CD14-positive monocyte (primary cell): ENCODE measurements at regions not wholly inside any gene's neighbourhood (a gene's known extent, or its start where the extent isn't known, plus 50 kb on each side); places are given as distances from the start of the nearest gene placed in this dataset.

ENCODE experiments used
- DNase-seq, 3 donors: peaks; one replicate each; pipeline ENCODE4 v3.0.0-alpha.2; 2011 to 2022
- H2AFZ ChIP-seq: 2 replicates; pipeline ENCODE4 v1.6.0; 2012; ENCODE audit warnings: mild to moderate bottlenecking, low read depth, low read length, inconsistent platforms; ENCODE audit not compliant: insufficient read depth, poor library complexity, severe bottlenecking
- H3K27ac ChIP-seq, 2 donors: 1 replicate in 1 of 2; 2 replicates in 1 of 2; pipeline ENCODE4 v1.5.1; 2012 to 2013; ENCODE audit warnings: low read length in 2 of 2, control low read depth in 1 of 2, inconsistent platforms in 1 of 2, low read depth in 1 of 2, mild to moderate bottlenecking in 1 of 2
- H3K27me3 ChIP-seq, 2 donors: one replicate each; pipeline versions ENCODE4 v1.6.0 to v1.6.1; 2011 to 2013; ENCODE audit warnings: low read length in 2 of 2; ENCODE audit not compliant: control insufficient read depth in 2 of 2, insufficient read depth in 2 of 2
- H3K36me3 ChIP-seq, 2 donors: replicated peaks in 1 of 2; 1 replicate in 1 of 2; 2 replicates in 1 of 2; pipeline versions ENCODE4 v1.5.1 to v1.6.1; 2012 to 2013; ENCODE audit warnings: low read length in 2 of 2, control low read depth in 1 of 2, inconsistent platforms in 1 of 2, mild to moderate bottlenecking in 1 of 2; ENCODE audit not compliant: insufficient read depth in 2 of 2, control insufficient read depth in 1 of 2
- H3K4me1 ChIP-seq, 2 donors: 1 replicate in 1 of 2; 2 replicates in 1 of 2; pipeline versions ENCODE4 v1.5.1 to v1.6.1; 2012 to 2013; ENCODE audit warnings: low read length in 2 of 2, control low read depth in 1 of 2, inconsistent platforms in 1 of 2, mild to moderate bottlenecking in 1 of 2, moderate library complexity in 1 of 2; ENCODE audit not compliant: insufficient read depth in 2 of 2, control insufficient read depth in 1 of 2
- H3K4me2 ChIP-seq: replicated peaks from 2 replicates; pipeline ENCODE3; 2012; ENCODE audit warnings: low read length, moderate library complexity, mild to moderate bottlenecking; ENCODE audit not compliant: poor library complexity, severe bottlenecking; ENCODE audit errors: extremely low read depth
- H3K4me3 ChIP-seq, 3 experiments: fragments of 200-600 bp in 1 of 3; sonication (generic) in 1 of 3; replicated peaks in 1 of 3; 1 replicate in 2 of 3; 2 replicates in 1 of 3; pipeline ENCODE4 v1.5.1; 2011 to 2013; ENCODE audit warnings: low read length in 3 of 3, mild to moderate bottlenecking in 3 of 3, control low read depth in 2 of 3, low read depth in 2 of 3, inconsistent platforms in 1 of 3, moderate library complexity in 1 of 3
- H3K79me2 ChIP-seq: 2 replicates; pipeline ENCODE4 v1.6.0; 2012; ENCODE audit warnings: mild to moderate bottlenecking, control low read depth, inconsistent platforms, low read length, moderate library complexity; ENCODE audit not compliant: insufficient read depth
- H3K9ac ChIP-seq: 2 replicates; pipeline ENCODE4 v1.6.0; 2017; ENCODE audit warnings: low read length, mild to moderate bottlenecking; ENCODE audit not compliant: insufficient read depth, poor library complexity, severe bottlenecking
- H3K9me3 ChIP-seq, 2 donors: replicated peaks in 1 of 2; 1 replicate in 1 of 2; 2 replicates in 1 of 2; pipeline versions ENCODE4 v1.5.1 to v1.6.1; 2012 to 2013; ENCODE audit warnings: low read length in 2 of 2, control low read depth in 1 of 2; ENCODE audit not compliant: control insufficient read depth in 1 of 2, insufficient read depth in 1 of 2
- H4K20me1 ChIP-seq: 2 replicates; pipeline ENCODE4 v1.6.0; 2012; ENCODE audit warnings: mild to moderate bottlenecking, low read length, control low read depth, moderate library complexity; ENCODE audit not compliant: insufficient read depth
- H3K27ac Mint-ChIP-seq, 7 donors: one replicate each; pipeline ENCODE4 v1.8.0; 2020; ENCODE audit warnings: mild to moderate bottlenecking in 7 of 7, mixed read lengths in 7 of 7, moderate library complexity in 6 of 7, inconsistent platforms in 2 of 7
- H3K27me3 Mint-ChIP-seq, 3 donors: one replicate each; pipeline ENCODE4 v1.8.0; 2021 to 2022; ENCODE audit warnings: low read depth in 3 of 3, mild to moderate bottlenecking in 3 of 3, mixed read lengths in 3 of 3, moderate library complexity in 3 of 3, inconsistent platforms in 1 of 3
- H3K36me3 Mint-ChIP-seq, 2 donors: one replicate each; pipeline ENCODE4 v1.8.0; 2020; ENCODE audit warnings: mixed read lengths in 2 of 2, inconsistent platforms in 1 of 2, mild to moderate bottlenecking in 1 of 2
- H3K4me1 Mint-ChIP-seq: one replicate; pipeline ENCODE4 v1.8.0; 2020; ENCODE audit warnings: mild to moderate bottlenecking, mixed read lengths
- H3K4me3 Mint-ChIP-seq, 2 donors: one replicate each; pipeline ENCODE4 v1.8.0; 2020; ENCODE audit warnings: mild to moderate bottlenecking in 2 of 2, mixed read lengths in 2 of 2, moderate library complexity in 1 of 2
- H3K9me3 Mint-ChIP-seq, 7 donors: one replicate each; pipeline ENCODE4 v1.8.0; 2020 to 2022; ENCODE audit warnings: mixed read lengths in 7 of 7, mild to moderate bottlenecking in 6 of 7, moderate library complexity in 6 of 7, inconsistent platforms in 2 of 7
- WGBS: methylation state at CpG from one replicate; pipeline ENCODE4 v1.1.5; 2013; ENCODE audit warnings: missing lambda C conversion rate; ENCODE audit not compliant: insufficient coverage; 5-methylcytosine and 5-hydroxymethylcytosine counted together
- intact Hi-C, 2 donors: fragments of 100-400 bp; cut with micrococcal nuclease; formaldehyde crosslinking; loops; one replicate each; pipeline versions ENCODE4 v1.15.0 to v1.15.1; 2023
- TF ChIP-seq, protein P1 (sequence below): fragments of 200-600 bp; IDR thresholded peaks from one replicate; pipeline ENCODE4 v1.8.0; 2022; ENCODE audit warnings: antibody characterized with exemption, mild to moderate bottlenecking

DNA sequence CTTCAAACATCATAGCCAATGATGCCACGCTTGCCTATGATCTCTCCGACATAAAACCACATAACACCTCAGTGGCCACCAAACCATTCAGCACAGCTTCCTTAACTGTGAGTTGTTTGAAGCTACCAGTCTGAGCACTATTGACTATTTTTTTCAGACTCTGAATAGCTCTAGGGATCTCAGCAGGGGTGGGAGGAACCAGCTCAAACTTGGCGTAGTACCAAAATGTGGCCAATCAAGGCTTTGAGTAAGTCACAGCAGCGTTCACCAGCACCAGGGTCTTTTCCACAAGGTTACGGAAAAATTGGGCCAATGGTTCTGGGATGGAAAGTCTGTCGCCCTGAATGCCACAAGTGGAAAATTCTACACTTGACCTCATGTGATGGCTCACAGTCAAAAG lies 70.6 kb downstream of the SMPDL3A start:
- Histone ChIP-seq H2AFZ (no peak overlapping the region), H3K79me2 (no peaks in the 10 kb centered on the region), H3K36me3 (no peaks in the 10 kb centered on the region), H3K9ac (no peak overlapping the region), H3K9me3 (no peaks in the 10 kb centered on the region), H4K20me1 (no peaks in the 10 kb centered on the region), H3K4me3 (no peak overlapping the region), H3K27ac (no peak overlapping the region), H3K27me3 (peaks cover 0 to 2% of the 10 kb centered on the region in 2 donors), H3K4me1 (no peaks in the 10 kb centered on the region), H3K4me2 (no peak overlapping the region)
- Mint-ChIP-seq H3K27me3 (peaks cover 9 to 15% (median 9%) of the 10 kb centered on the region in 3 donors), H3K36me3 (no peaks in the 10 kb centered on the region), H3K4me1 (no peaks in the 10 kb centered on the region), H3K27ac (no peak overlapping the region), H3K9me3 (no peaks in the 10 kb centered on the region), H3K4me3 (no peak overlapping the region)
- TF ChIP-seq, protein P1, sequence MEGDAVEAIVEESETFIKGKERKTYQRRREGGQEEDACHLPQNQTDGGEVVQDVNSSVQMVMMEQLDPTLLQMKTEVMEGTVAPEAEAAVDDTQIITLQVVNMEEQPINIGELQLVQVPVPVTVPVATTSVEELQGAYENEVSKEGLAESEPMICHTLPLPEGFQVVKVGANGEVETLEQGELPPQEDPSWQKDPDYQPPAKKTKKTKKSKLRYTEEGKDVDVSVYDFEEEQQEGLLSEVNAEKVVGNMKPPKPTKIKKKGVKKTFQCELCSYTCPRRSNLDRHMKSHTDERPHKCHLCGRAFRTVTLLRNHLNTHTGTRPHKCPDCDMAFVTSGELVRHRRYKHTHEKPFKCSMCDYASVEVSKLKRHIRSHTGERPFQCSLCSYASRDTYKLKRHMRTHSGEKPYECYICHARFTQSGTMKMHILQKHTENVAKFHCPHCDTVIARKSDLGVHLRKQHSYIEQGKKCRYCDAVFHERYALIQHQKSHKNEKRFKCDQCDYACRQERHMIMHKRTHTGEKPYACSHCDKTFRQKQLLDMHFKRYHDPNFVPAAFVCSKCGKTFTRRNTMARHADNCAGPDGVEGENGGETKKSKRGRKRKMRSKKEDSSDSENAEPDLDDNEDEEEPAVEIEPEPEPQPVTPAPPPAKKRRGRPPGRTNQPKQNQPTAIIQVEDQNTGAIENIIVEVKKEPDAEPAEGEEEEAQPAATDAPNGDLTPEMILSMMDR = no peak
- intact Hi-C loops = no loop called here
- DNase-seq = no peak
- WGBS = 87% methylated on average over 3 of the region's 6 CpGs

DNA sequence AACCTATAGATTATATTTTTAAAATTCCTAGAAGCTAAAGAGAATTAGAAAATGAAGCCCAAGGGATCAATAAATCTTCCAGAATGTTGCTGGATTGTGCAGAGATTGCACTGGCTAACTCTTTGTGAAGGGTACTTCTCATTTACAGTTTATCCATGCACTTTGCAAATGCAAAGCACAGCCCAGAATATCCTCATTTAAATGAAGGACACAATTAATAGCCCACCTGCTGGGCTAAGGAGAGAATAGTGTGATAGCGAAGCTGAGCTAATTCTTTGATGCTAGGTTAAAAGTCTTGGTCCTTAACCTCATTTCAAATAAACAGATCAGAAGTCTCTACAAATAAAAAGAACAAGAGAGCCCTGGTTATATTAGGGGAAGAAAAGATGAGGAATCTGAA lies 72.5 kb downstream of the SMPDL3A start:
- Histone ChIP-seq H3K9ac (no peak overlapping the region), H3K27ac (no peak overlapping the region), H3K36me3 (no peaks in the 10 kb centered on the region), H3K4me3 (no peak overlapping the region), H3K9me3 (no peaks in the 10 kb centered on the region), H3K4me2 (no peak overlapping the region), H2AFZ (no peak overlapping the region), H3K4me1 (no peaks in the 10 kb centered on the region), H4K20me1 (no peaks in the 10 kb centered on the region), H3K79me2 (no peaks in the 10 kb centered on the region), H3K27me3 (peaks cover 0 to 2% of the 10 kb centered on the region in 2 donors)
- no peak for DNase-seq
- Mint-ChIP-seq H3K27ac (no peak overlapping the region), H3K4me3 (no peak overlapping the region), H3K4me1 (no peaks in the 10 kb centered on the region), H3K36me3 (no peaks in the 10 kb centered on the region), H3K27me3 (peaks cover 7 to 15% (median 9%) of the 10 kb centered on the region in 3 donors), H3K9me3 (no peaks in the 10 kb centered on the region)
- intact Hi-C loops = no loop called here
- no CpG with 5 or more reads among the region's 1 CpG for WGBS
- TF ChIP-seq, protein P1 = no peak
